GM18507 (cell line): ENCODE measurements at regions not wholly inside any gene's neighbourhood (a gene's known extent, or its start where the extent isn't known, plus 50 kb on each side); places are given as distances from the start of the nearest gene placed in this dataset.

Source experiments
- DNase-seq: peaks from one replicate; pipeline ENCODE4 v3.0.0; 2011; ENCODE audit warnings: low read depth; ENCODE audit not compliant: insufficient read length; ENCODE audit errors: extremely low spot score
- FAIRE-seq: peaks from 2 replicates; lab custom pipeline; 2011; peaks lifted over from hg19 to GRCh38; lab: Jason Lieb, UNC

GRCh38 chr2:207284556-207285472, 119.1 kb upstream of the KLF7 start:
- no peak for FAIRE-seq
- DNase-seq = no peak

GRCh38 chr2:207285473-207285815, 119.7 kb upstream of the KLF7 start:
- FAIRE-seq (no peak), DNase-seq (no peak)

GRCh38 chr2:207286106-207286505, 120.4 kb upstream of the KLF7 start:
- no peak for FAIRE-seq
- DNase-seq = no peak

- DNase-seq (no peak), FAIRE-seq (peak; percentile 75)
These were observed 122.9 kb upstream of the KLF7 start for GRCh38 chr2:207288628-207289027.

GRCh38 chr2:207289295-207290018, 123.7 kb upstream of the KLF7 start:
- no peak for DNase-seq
- FAIRE-seq = no peak

- no peak for FAIRE-seq
- DNase-seq = no peak
These were observed 125.3 kb upstream of the KLF7 start for GRCh38 chr2:207290833-207291624.

GRCh38 chr2:207291625-207292252, 126.0 kb upstream of the KLF7 start:
- peak; percentile 12 for FAIRE-seq
- DNase-seq = no peak

GRCh38 chr2:207296265-207296948, 130.7 kb upstream of the KLF7 start:
- FAIRE-seq (no peak), DNase-seq (no peak)

- FAIRE-seq (no peak), DNase-seq (no peak)
These were observed 135.1 kb upstream of the KLF7 start for GRCh38 chr2:207300817-207301216.

- FAIRE-seq (no peak), DNase-seq (no peak)
These were observed 139.0 kb upstream of the KLF7 start for GRCh38 chr2:207304761-207305160.

- DNase-seq = no peak
- no peak for FAIRE-seq
These were observed 142.9 kb upstream of the KLF7 start for GRCh38 chr2:207308519-207309224.

- DNase-seq (no peak), FAIRE-seq (peak; percentile 77)
These were observed 145.7 kb upstream of the KLF7 start for GRCh38 chr2:207311316-207312005.

GRCh38 chr2:207312006-207312356, 146.2 kb upstream of the KLF7 start:
- DNase-seq (no peak), FAIRE-seq (no peak)

GRCh38 chr2:207313947-207314346, 148.2 kb upstream of the KLF7 start:
- DNase-seq = no peak
- no peak for FAIRE-seq

- DNase-seq (no peak), FAIRE-seq (no peak)
These were observed 149.4 kb upstream of the KLF7 start for GRCh38 chr2:207315131-207315530.

- no peak for DNase-seq
- no peak for FAIRE-seq
These were observed 150.7 kb upstream of the KLF7 start for GRCh38 chr2:207316484-207316883.

- DNase-seq = no peak
- FAIRE-seq = no peak
These were observed 151.2 kb upstream of the KLF7 start for GRCh38 chr2:207316906-207317305.

- DNase-seq = no peak
- peak; percentile 12 for FAIRE-seq
These were observed 151.7 kb upstream of the KLF7 start for GRCh38 chr2:207317378-207317984.
